ENCODE measurements at regions not wholly inside any gene's neighbourhood (a gene's known extent, or its start where the extent isn't known, plus 50 kb on each side); places are given as distances from the start of the nearest gene placed in this dataset.

DNA sequence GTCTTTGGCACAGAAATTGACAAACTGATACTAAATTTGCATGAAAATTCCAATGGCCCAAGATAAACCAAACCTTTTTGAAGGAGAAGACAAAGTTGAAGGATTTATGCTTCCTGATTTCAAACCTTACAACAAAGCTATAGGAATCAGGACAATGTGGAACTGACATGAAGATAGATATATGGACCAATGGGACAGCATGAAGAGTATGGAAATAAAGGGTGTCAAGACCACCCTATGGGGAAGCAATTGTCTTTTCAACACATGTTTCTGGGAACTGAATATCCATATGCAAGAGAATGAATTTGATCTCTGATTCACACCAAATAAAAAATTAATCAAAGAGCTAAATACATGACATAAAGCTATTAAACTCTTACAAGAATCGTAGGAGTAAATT is 77.2 kb upstream of the ADARB2 start:
- TF ChIP-seq, protein P1, sequence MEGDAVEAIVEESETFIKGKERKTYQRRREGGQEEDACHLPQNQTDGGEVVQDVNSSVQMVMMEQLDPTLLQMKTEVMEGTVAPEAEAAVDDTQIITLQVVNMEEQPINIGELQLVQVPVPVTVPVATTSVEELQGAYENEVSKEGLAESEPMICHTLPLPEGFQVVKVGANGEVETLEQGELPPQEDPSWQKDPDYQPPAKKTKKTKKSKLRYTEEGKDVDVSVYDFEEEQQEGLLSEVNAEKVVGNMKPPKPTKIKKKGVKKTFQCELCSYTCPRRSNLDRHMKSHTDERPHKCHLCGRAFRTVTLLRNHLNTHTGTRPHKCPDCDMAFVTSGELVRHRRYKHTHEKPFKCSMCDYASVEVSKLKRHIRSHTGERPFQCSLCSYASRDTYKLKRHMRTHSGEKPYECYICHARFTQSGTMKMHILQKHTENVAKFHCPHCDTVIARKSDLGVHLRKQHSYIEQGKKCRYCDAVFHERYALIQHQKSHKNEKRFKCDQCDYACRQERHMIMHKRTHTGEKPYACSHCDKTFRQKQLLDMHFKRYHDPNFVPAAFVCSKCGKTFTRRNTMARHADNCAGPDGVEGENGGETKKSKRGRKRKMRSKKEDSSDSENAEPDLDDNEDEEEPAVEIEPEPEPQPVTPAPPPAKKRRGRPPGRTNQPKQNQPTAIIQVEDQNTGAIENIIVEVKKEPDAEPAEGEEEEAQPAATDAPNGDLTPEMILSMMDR (IDR thresholded peaks at IDR 0.05) = no peak
- no peak for TF ChIP-seq POLR2A (IDR thresholded peaks at IDR 0.05)
- WGBS, 2 donors = 87 to 92% methylated on average over 1 of the region's 1 CpG
- DNase-seq = no peak
- no peaks in the 10 kb centered on the region for H3K4me1 ChIP-seq
- H3K4me3 ChIP-seq = no peak overlapping the region
- H3K27ac ChIP-seq = no peak overlapping the region
- H3K27me3 ChIP-seq = no peaks in the 10 kb centered on the region
- intact Hi-C loops (cut with DNase I; ENCODE audit: low total_unique reads) = no loop called here
- no peaks in the 10 kb centered on the region for H3K9me3 ChIP-seq
- H3K36me3 ChIP-seq (ENCODE audit: low read depth, missing control alignments) = no peaks in the 10 kb centered on the region

GRCh38 chr10:1809139-1809741 is 71.9 kb upstream of the ADARB2 start:
- H3K4me3 ChIP-seq = peak overlapping the region; percentile 19 to 36
- 63 to 74% methylated on average over 27 of the region's 27 CpGs for WGBS, 2 donors
- peak; percentile 57 for DNase-seq
- no peaks in the 10 kb centered on the region for H3K27me3 ChIP-seq
- intact Hi-C loops (cut with DNase I; ENCODE audit: low total_unique reads) = no loop called here
- no peaks in the 10 kb centered on the region for H3K36me3 ChIP-seq (ENCODE audit: low read depth, missing control alignments)
- TF ChIP-seq, protein P1 (IDR thresholded peaks at IDR 0.05) = no peak
- no peak for TF ChIP-seq POLR2A (IDR thresholded peaks at IDR 0.05)
- H3K4me1 ChIP-seq = no peaks in the 10 kb centered on the region
- H3K27ac ChIP-seq = no peak overlapping the region
- no peaks in the 10 kb centered on the region for H3K9me3 ChIP-seq

- 61 to 83% methylated on average over 20 to 25 of the region's 25 CpGs for WGBS, 2 donors
- intact Hi-C loops (cut with DNase I; ENCODE audit: low total_unique reads) = no loop called here
- TF ChIP-seq, protein P1 (IDR thresholded peaks at IDR 0.05) = no peak
- TF ChIP-seq POLR2A (IDR thresholded peaks at IDR 0.05) = no peak
- H3K27ac ChIP-seq = no peak overlapping the region
- H3K4me3 ChIP-seq = no peak overlapping the region
- H3K9me3 ChIP-seq = no peaks in the 10 kb centered on the region
- H3K27me3 ChIP-seq = no peaks in the 10 kb centered on the region
- no peaks in the 10 kb centered on the region for H3K36me3 ChIP-seq (ENCODE audit: low read depth, missing control alignments)
- H3K4me1 ChIP-seq = no peaks in the 10 kb centered on the region
- DNase-seq = no peak
These were observed 70.6 kb upstream of the ADARB2 start for GRCh38 chr10:1807924-1808323.

GRCh38 chr10:1807196-1807595 is 69.9 kb upstream of the ADARB2 start:
- H3K4me3 ChIP-seq = no peak overlapping the region
- no peak overlapping the region for H3K27ac ChIP-seq
- 73 to 84% methylated on average over 8 to 9 of the region's 9 CpGs for WGBS, 2 donors
- intact Hi-C loops (cut with DNase I; ENCODE audit: low total_unique reads) = no loop called here
- TF ChIP-seq, protein P1 (IDR thresholded peaks at IDR 0.05) = no peak
- TF ChIP-seq POLR2A (IDR thresholded peaks at IDR 0.05) = no peak
- no peaks in the 10 kb centered on the region for H3K4me1 ChIP-seq
- no peaks in the 10 kb centered on the region for H3K27me3 ChIP-seq
- no peaks in the 10 kb centered on the region for H3K36me3 ChIP-seq (ENCODE audit: low read depth, missing control alignments)
- H3K9me3 ChIP-seq = no peaks in the 10 kb centered on the region
- no peak for DNase-seq

DNA sequence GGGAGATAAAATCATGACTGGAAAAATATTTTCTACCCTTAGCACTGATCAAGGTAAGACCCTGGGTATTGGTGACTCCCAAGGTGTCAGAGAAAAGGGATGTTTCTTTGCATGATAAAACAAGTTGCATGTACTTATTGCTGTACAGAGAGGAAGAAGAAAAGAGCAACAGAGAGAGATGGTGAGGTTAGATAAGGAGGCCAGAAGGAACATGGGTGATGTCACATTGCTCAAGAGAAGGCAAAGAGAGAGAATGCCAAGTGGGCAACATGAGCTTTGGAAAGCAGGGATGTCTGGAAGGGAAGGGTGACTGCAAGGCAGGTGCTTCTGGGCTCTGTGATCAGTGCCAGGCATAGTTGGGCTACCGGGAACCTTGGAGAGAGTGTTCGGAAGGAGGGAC is 65.1 kb upstream of the ADARB2 start:
- no peaks in the 10 kb centered on the region for H3K9me3 ChIP-seq
- intact Hi-C loops (cut with DNase I; ENCODE audit: low total_unique reads) = no loop called here
- WGBS, 2 donors = 93 to 95% methylated on average over 2 of the region's 2 CpGs

More for the DNA sequence above, 65.1 kb upstream of the ADARB2 start:
- Histone ChIP-seq H3K4me1 (no peaks in the 10 kb centered on the region), H3K27ac (no peak overlapping the region), H3K27me3 (no peaks in the 10 kb centered on the region), H3K4me3 (no peak overlapping the region), H3K36me3 (ENCODE audit: low read depth, missing control alignments) (no peaks in the 10 kb centered on the region)
- DNase-seq = no peak
- no peak for TF ChIP-seq POLR2A (IDR thresholded peaks at IDR 0.05)
- TF ChIP-seq, protein P1 (IDR thresholded peaks at IDR 0.05) = no peak
